Loucy (cell line): ENCODE measurements at regions not wholly inside any gene's neighbourhood (a gene's known extent, or its start where the extent isn't known, plus 50 kb on each side); places are given as distances from the start of the nearest gene placed in this dataset.

Source experiments
- H2AFZ ChIP-seq: fragments of 200-600 bp; sonication (generic); 2 replicates; pipeline ENCODE4 v1.6.0; 2016; ENCODE audit warnings: antibody characterized with exemption, mild to moderate bottlenecking, low read length, moderate library complexity
- H3F3A ChIP-seq: fragments of 200-600 bp; 2 replicates; pipeline ENCODE4 v1.6.0; 2016; ENCODE audit warnings: antibody characterized with exemption, low read depth, mild to moderate bottlenecking
- H3K27me3 ChIP-seq: fragments of 200-600 bp; sonication (generic); 2 replicates; pipeline ENCODE4 v1.6.1; 2014; ENCODE audit warnings: low read length, mild to moderate bottlenecking; ENCODE audit not compliant: insufficient read depth, poor library complexity, severe bottlenecking
- H3K36me3 ChIP-seq: fragments of 200-600 bp; sonication (generic); 2 replicates; pipeline ENCODE4 v1.6.1; 2016; ENCODE audit warnings: low read length; ENCODE audit not compliant: insufficient read depth
- H3K4me1 ChIP-seq: fragments of 200-600 bp; sonication (generic); 2 replicates; pipeline ENCODE4 v1.5.1; 2014; ENCODE audit warnings: low read length, mild to moderate bottlenecking; ENCODE audit not compliant: insufficient read depth, poor library complexity, severe bottlenecking
- H3K4me2 ChIP-seq: fragments of 200-600 bp; sonication (generic); 2 replicates; pipeline ENCODE4 v1.6.0; 2014; ENCODE audit warnings: antibody characterized with exemption, low read length, low read depth, mild to moderate bottlenecking; ENCODE audit not compliant: poor library complexity, severe bottlenecking
- H3K4me3 ChIP-seq: fragments of 200-600 bp; sonication (generic); 2 replicates; pipeline ENCODE4 v1.5.1; 2014; ENCODE audit warnings: low read length, mild to moderate bottlenecking, mixed read lengths; ENCODE audit not compliant: poor library complexity, severe bottlenecking
- H3K79me2 ChIP-seq: fragments of 200-600 bp; sonication (generic); 2 replicates; pipeline ENCODE4 v1.6.1; 2014; ENCODE audit warnings: low read length; ENCODE audit not compliant: insufficient read depth
- H3K9ac ChIP-seq: fragments of 200-600 bp; sonication (generic); 2 replicates; pipeline ENCODE4 v1.6.0; 2014; ENCODE audit warnings: mild to moderate bottlenecking, low read depth, low read length, moderate library complexity; ENCODE audit not compliant: poor library complexity, severe bottlenecking
- H3K9me2 ChIP-seq: fragments of 200-600 bp; sonication (generic); replicated peaks from 2 replicates; pipeline ENCODE4 v1.6.1; 2016; ENCODE audit warnings: low read depth, low read length, mixed read lengths
- H3K9me3 ChIP-seq: fragments of 200-600 bp; sonication (generic); 2 replicates; pipeline ENCODE4 v1.6.1; 2014; ENCODE audit warnings: mild to moderate bottlenecking, antibody characterized with exemption, low read length, low read depth; ENCODE audit not compliant: insufficient read depth
- H4K20me1 ChIP-seq: fragments of 200-600 bp; sonication (generic); 2 replicates; pipeline ENCODE4 v1.6.0; 2014; ENCODE audit warnings: antibody characterized with exemption, low read length, mild to moderate bottlenecking; ENCODE audit not compliant: insufficient read depth, poor library complexity, severe bottlenecking
- CTCF ChIP-seq: fragments of 200-600 bp; sonication (generic); conservative IDR thresholded peaks from 2 replicates; pipeline ENCODE4 v1.5.1; 2014; ENCODE audit warnings: mild to moderate bottlenecking, antibody characterized with exemption, low read length
- EZH2phosphoT487 ChIP-seq: fragments of 200-600 bp; IDR thresholded peaks from 2 replicates; pipeline ENCODE4 v1.6.1; 2018; ENCODE audit warnings: antibody characterized with exemption, mild to moderate bottlenecking, moderate library complexity, borderline replicate concordance

GRCh38 chr6:146943664-146944063 is 260.6 kb upstream of the STXBP5 start:
- no peak overlapping the region for H3K9ac ChIP-seq
- TF ChIP-seq CTCF (no peak), EZH2phosphoT487 (no peak)
- no peak overlapping the region for H3K4me3 ChIP-seq
- H3K4me1 ChIP-seq: peaks cover 12% of the 10 kb centered on the region
- no peaks in the 10 kb centered on the region for H3K79me2 ChIP-seq
- no peak overlapping the region for H2AFZ ChIP-seq
- peaks cover 10% of the 10 kb centered on the region; the same call in 1 of the 2 replicates for H3K9me3 ChIP-seq
- no peaks in the 10 kb centered on the region for H3K36me3 ChIP-seq
- no peaks in the 10 kb centered on the region for H3F3A ChIP-seq
- no peaks in the 10 kb centered on the region for H3K9me2 ChIP-seq
- no peaks in the 10 kb centered on the region for H3K27me3 ChIP-seq
- H4K20me1 ChIP-seq: no peaks in the 10 kb centered on the region
- no peak overlapping the region for H3K4me2 ChIP-seq

GRCh38 chr6:146944077-146944476 is 260.1 kb upstream of the STXBP5 start:
- no peaks in the 10 kb centered on the region for H3K36me3 ChIP-seq
- no peaks in the 10 kb centered on the region for H4K20me1 ChIP-seq
- no peak overlapping the region for H3K4me3 ChIP-seq
- no peak overlapping the region for H2AFZ ChIP-seq
- no peaks in the 10 kb centered on the region for H3K27me3 ChIP-seq
- H3K4me1 ChIP-seq: peaks cover 8% of the 10 kb centered on the region
- H3K4me2 ChIP-seq: no peak overlapping the region
- H3K79me2 ChIP-seq: no peaks in the 10 kb centered on the region
- no peaks in the 10 kb centered on the region for H3F3A ChIP-seq
- no peak for TF ChIP-seq EZH2phosphoT487
- TF ChIP-seq CTCF: no peak
- no peak overlapping the region for H3K9ac ChIP-seq
- H3K9me2 ChIP-seq: no peaks in the 10 kb centered on the region
- peaks cover 10% of the 10 kb centered on the region; the same call in 1 of the 2 replicates for H3K9me3 ChIP-seq

- no peaks in the 10 kb centered on the region for H3K36me3 ChIP-seq
- no peaks in the 10 kb centered on the region for H3K9me2 ChIP-seq
- no peaks in the 10 kb centered on the region for H4K20me1 ChIP-seq
- TF ChIP-seq CTCF (no peak), EZH2phosphoT487 (no peak)
- no peak overlapping the region for H3K4me2 ChIP-seq
- H2AFZ ChIP-seq: peak overlapping the region; percentile 52; the same call in 1 of the 2 replicates
- H3K4me1 ChIP-seq: peaks cover 8% of the 10 kb centered on the region
- no peaks in the 10 kb centered on the region for H3F3A ChIP-seq
- H3K27me3 ChIP-seq: no peaks in the 10 kb centered on the region
- H3K9ac ChIP-seq: no peak overlapping the region
- H3K4me3 ChIP-seq: no peak overlapping the region
- H3K9me3 ChIP-seq: peaks cover 10% of the 10 kb centered on the region; the same call in 1 of the 2 replicates
- H3K79me2 ChIP-seq: no peaks in the 10 kb centered on the region
These were observed 259.4 kb upstream of the STXBP5 start for GRCh38 chr6:146944809-146945208.
